HL-60 (cell line): ENCODE measurements at regions not wholly inside any gene's neighbourhood (a gene's known extent, or its start where the extent isn't known, plus 50 kb on each side); places are given as distances from the start of the nearest gene placed in this dataset.

Experiments
- GABPA ChIP-seq: IDR thresholded peaks from 2 replicates; pipeline ENCODE4 v1.6.1; 2012; ENCODE audit warnings: low read depth
- POLR2AphosphoS5 ChIP-seq: IDR thresholded peaks from 2 replicates; pipeline ENCODE4 v1.6.1; 2012; ENCODE audit warnings: low read depth

GRCh38 chr5:74173665-74174064 is 466.9 kb downstream of the ENC1 start:
- no peak for TF ChIP-seq GABPA
- TF ChIP-seq POLR2AphosphoS5, result no peak
